SK-MEL-5 (cell line): ENCODE measurements at regions not wholly inside any gene's neighbourhood (a gene's known extent, or its start where the extent isn't known, plus 50 kb on each side); places are given as distances from the start of the nearest gene placed in this dataset.
"Not testable (repeated sequence)": the region's sequence is repeated elsewhere in the genome, so short reads cannot be mapped to it uniquely, and the experiment has no call there.

ENCODE experiments used
- DNase-seq: peaks from one replicate; pipeline ENCODE4 v3.0.0-alpha.2; 2016; ENCODE audit warnings: low read depth, low spot score
- in situ Hi-C: cut with HindIII; loops from 2 replicates; pipeline ENCODE4 v1.10.0; 2016; ENCODE audit warnings: low sequenced_read_pairs, high pct_unique_total_duplicates, low pct_unique_long_range_greater_than_20kb

GRCh38 chr5:2841208-2841607, 89.7 kb upstream of the IRX2 start:
- DNase-seq: no peak
- in situ Hi-C loops: no loop called here

GRCh38 chr5:2840372-2840915, 89.0 kb upstream of the IRX2 start:
- in situ Hi-C loops: no loop called here
- DNase-seq: no peak

- in situ Hi-C loops: no loop called here
- peak; percentile 8 for DNase-seq
Observed at GRCh38 chr5:2836133-2836532, 84.7 kb upstream of the IRX2 start.

DNA sequence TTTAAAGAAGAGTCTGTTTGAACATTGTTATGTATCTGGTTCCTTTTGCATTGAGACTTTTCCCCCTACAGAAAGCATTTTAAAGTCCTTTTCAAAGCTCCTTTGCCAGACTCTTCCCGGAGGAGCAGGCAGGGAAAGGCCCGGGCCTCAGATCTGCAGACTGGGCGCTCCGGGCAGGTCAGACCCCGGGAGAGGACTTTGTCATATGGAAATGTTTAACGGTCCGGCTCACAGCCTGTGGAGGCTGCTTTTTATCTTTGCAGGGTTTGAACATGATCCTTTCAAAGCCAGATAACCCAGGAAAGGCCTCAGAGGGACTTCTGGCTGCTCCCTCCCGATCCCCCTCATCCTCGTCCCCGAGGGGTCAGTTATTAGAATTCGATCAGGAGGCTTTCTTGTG, 82.1 kb upstream of the IRX2 start:
- no peak for DNase-seq
- in situ Hi-C loops: no loop called here

- in situ Hi-C loops: no loop called here
- no peak for DNase-seq
Observed at GRCh38 chr5:2832394-2832793, 80.9 kb upstream of the IRX2 start.

DNA sequence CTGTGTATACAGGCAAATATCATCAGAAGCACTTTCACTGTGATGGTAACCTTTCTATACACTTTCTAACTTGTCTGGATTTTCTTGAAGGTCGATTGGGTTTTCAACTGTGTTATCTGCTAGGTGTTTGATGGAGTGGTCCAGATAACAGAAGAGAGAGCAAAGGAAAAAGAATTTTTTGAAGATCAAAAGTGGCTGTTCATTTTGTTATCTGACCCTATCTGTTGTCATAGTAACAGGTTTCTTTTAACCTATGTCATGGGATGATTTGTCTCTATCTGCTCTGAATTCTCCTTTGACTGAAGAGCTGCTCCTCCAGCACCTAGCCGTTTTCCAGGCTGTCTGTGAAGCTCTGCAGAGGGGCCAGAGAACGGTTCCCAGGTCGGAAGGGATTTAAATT, 77.8 kb upstream of the IRX2 start:
- DNase-seq: no peak
- in situ Hi-C loops: no loop called here

GRCh38 chr5:2818936-2819335, 67.5 kb upstream of the IRX2 start:
- in situ Hi-C loops: no loop called here

DNA sequence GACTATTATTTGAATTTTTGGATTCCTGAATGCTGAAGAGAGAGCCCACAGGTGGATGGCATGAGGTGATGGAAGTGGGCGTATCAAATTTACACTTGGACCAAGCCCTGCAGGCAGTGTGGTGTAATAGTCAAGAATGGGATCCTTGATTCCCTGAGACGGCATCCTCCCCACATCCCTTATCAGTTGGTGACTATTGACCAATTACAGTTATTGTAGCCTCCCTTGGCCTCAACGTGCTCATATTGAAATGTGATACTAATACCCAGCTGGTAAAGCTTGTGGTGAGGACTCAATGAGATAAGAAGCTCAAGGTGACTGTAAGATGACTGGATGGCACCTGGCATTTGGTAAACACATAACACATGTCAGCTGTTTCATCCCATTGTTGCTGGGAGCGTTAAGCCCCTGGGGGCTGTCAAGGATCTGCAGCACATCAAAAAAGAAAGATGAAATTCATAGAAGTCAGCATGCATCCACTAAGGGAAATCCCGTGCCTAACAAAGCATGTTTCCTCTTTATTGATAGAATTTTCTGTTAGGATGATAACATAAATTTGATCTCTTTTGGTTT, 65.6 kb upstream of the IRX2 start:
- no peak for DNase-seq
- in situ Hi-C loops: no loop called here

More at GRCh38 chr5:2818936-2819335, 67.5 kb upstream of the IRX2 start:
- DNase-seq: no peak

DNA sequence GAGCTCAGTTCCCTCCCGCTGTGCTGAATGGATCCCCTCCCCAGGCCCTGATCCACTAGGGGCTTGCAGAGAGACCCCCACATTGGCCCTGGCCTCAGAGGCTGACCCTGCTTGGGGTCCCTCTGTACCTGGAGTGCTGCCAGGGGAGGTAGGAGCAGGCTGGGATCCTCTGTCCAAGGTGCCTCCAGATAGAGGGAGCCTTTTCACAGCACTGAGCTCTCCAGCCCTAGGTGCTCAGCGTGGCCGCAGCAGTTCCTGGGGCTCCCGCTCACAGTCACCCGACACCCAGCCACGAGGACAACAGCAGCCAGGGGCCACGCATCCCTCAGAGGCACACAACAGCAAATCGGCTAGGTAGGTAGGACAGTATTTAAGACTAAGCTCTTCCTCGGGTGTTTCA, 62.2 kb upstream of the IRX2 start:
- in situ Hi-C loops: no loop called here

GRCh38 chr5:2810644-2811043, 59.2 kb upstream of the IRX2 start:
- in situ Hi-C loops: no loop called here
- DNase-seq: no peak

More for the DNA sequence above, 62.2 kb upstream of the IRX2 start:
- no peak for DNase-seq

DNA sequence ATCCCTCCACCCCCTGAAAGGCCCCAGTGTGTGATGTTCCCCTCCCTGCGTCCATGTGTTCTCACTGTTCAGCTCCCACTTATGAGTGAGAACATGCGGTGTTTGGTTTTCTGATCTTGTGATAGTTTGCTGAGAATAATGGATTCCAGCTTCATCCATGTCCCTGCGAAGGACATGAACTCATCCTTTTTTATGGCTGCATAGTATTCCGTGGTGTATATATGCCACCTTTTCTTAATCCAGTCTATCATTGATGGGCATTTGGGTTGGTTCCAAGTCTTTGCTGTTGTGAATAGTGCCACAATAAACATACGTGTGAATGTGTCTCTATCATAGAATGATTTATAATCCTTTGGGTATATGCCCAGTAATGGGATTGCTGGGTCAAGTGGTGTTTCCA, 55.8 kb upstream of the IRX2 start:
- DNase-seq, in situ Hi-C loops: not testable (repeated sequence)

GRCh38 chr5:2806176-2806575, 54.7 kb upstream of the IRX2 start:
- DNase-seq: no peak
- in situ Hi-C loops: no loop called here

GRCh38 chr5:2805080-2805479, 53.6 kb upstream of the IRX2 start:
- in situ Hi-C loops: no loop called here
- DNase-seq: peak; percentile 43

DNA sequence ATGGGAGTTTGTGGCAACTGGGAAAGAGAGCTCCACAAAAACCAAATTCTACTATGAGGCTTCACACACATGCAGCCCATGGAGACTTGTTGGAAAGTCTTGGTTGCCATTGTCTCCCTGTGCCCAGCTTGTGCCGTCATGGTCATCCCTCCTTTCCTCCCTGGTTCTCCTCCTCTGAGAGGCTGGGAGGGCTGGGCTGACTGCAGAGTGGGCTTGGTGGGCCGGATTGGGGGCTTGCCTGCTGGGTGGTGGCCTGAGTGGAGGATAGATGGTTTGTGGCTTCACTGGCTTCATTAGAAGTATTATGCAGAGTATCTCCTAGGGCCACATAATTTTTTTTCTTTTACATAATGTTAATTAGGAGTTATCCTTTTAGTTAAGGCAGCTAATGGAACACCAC, 52.3 kb upstream of the IRX2 start:
- in situ Hi-C loops: no loop called here

GRCh38 chr5:2802693-2803365, 51.4 kb upstream of the IRX2 start:
- DNase-seq: no peak
- in situ Hi-C loops: no loop called here

More for the DNA sequence above, 52.3 kb upstream of the IRX2 start:
- DNase-seq: no peak

- DNase-seq: no peak
- in situ Hi-C loops: no loop called here
Observed at GRCh38 chr5:2801577-2802525, 50.4 kb upstream of the IRX2 start.
